ENCODE measurements at regions not wholly inside any gene's neighbourhood (a gene's known extent, or its start where the extent isn't known, plus 50 kb on each side); places are given as distances from the start of the nearest gene placed in this dataset.

DNA sequence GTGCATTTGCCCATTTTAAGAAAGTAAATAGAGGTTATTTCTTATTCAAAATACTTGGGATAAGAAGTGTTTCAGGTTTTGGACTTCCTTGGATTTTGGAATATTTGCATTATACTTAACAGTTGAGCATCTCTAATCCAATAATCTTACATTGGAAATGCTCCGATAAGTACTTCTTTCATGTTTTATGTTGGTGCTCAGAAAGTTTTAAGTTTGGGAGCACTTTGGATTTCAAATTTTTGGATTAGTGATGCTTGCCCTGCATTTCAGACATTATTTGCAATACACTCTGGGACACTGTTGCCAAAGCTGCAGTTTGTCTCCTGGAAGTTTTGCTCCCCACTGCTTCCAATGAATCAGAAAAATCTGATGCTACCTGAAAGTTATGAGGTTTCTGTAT lies 691.9 kb upstream of the SLITRK6 start:
- no peak for TF ChIP-seq EP300 (IDR thresholded peaks at IDR 0.05)
- TF ChIP-seq, protein P1, sequence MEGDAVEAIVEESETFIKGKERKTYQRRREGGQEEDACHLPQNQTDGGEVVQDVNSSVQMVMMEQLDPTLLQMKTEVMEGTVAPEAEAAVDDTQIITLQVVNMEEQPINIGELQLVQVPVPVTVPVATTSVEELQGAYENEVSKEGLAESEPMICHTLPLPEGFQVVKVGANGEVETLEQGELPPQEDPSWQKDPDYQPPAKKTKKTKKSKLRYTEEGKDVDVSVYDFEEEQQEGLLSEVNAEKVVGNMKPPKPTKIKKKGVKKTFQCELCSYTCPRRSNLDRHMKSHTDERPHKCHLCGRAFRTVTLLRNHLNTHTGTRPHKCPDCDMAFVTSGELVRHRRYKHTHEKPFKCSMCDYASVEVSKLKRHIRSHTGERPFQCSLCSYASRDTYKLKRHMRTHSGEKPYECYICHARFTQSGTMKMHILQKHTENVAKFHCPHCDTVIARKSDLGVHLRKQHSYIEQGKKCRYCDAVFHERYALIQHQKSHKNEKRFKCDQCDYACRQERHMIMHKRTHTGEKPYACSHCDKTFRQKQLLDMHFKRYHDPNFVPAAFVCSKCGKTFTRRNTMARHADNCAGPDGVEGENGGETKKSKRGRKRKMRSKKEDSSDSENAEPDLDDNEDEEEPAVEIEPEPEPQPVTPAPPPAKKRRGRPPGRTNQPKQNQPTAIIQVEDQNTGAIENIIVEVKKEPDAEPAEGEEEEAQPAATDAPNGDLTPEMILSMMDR (IDR thresholded peaks at IDR 0.05) = no peak
- no peak for TF ChIP-seq POLR2AphosphoS5 (IDR thresholded peaks at IDR 0.05)
- no peak for TF ChIP-seq POLR2A (IDR thresholded peaks at IDR 0.05)

Measured in sigmoid colon (tissue), 4 donors.